HG03103 (cell line): ENCODE measurements at regions not wholly inside any gene's neighbourhood (a gene's known extent, or its start where the extent isn't known, plus 50 kb on each side); places are given as distances from the start of the nearest gene placed in this dataset.

Experiments used
- ATAC-seq: cut with Tn5 transposase; IDR thresholded peaks from one replicate; pipeline ENCODE4 v1.9.1; 2021; ENCODE audit warnings: low read depth; ENCODE audit not compliant: unreplicated experiment

DNA sequence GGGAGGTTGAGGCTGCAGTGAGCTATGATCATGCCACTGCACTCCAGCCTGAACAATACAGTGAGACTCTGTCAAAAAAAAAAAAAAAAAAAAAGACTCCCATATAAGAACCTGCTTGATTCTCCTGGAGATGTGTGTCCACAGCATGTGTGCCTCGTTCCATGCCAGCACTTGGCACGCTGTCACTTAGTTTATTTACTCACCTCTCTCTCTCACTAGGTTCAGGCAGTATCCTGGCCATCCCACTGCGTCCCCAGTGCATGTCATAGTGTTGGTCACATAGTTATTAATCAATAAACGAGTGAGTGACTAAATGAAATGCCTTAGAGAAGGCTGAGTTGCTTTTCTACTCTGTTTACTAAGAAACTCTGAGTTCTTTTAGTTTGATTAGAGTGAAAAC, 79.1 kb upstream of the GPR12 start:
- ATAC-seq, result no peak

GRCh38 chr13:26838821-26839220, 78.2 kb upstream of the GPR12 start:
- no peak for ATAC-seq

DNA sequence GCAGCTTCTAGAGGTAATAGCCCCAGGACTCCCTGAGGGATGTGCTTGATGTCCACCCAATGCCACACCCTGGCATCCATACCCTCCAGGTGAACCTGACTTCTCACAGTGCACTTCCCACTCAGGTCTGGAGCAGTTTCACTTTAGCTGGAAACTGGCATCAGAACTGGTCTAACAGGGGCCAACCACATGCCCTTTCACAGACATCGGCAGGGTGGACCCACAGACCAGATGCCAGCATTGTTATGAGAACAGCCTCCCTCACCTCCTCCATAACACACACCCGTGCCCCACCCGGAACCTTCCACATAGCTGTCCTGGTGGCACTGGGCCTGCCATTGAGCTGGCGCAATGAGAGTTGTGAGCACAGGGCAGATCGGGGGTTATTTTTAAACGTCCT, 77.4 kb upstream of the GPR12 start:
- no peak for ATAC-seq

DNA sequence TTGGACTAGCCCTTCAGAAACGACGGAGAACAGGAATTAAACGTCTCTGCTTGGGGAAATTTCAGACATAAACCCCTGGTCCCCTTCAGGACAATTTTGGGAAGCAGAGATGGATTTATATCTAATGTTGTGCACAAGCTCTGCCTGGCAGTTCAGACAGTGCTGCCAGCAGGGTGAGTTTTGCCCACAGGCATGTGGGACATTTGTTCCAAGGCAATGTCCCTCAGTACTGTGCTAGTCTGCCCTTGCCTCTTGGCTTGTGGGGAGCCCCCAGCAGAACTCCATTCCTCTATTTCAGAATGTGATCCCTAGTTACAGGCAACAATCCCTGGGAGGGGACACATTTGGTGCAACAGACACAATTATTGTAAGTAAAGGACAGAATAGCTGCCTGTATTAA, 76.5 kb upstream of the GPR12 start:
- no peak for ATAC-seq

- no peak for ATAC-seq
Measured at GRCh38 chr13:26836626-26837025, 76.0 kb upstream of the GPR12 start.

DNA sequence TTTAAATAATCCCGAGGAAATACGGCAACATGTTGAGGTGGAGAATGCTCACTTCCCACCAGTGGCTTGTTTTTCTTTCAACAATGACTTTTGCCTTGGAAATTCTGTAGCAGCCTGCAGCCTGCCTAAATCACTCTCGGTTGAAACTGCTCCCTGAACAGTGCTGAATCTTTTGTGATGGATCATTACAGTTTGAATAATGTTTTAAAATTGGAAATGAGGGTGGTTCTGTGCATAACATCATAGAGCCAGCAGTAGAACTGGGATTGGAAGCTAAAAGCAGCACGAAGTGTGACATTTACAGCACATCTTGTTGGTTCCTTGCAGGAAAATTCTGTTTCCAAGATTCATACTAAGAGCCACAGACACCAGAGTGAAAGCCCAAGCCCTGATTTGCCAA, 74.1 kb upstream of the GPR12 start:
- ATAC-seq, result no peak

- ATAC-seq, result no peak
Measured at GRCh38 chr13:26831336-26831908, 70.8 kb upstream of the GPR12 start.

DNA sequence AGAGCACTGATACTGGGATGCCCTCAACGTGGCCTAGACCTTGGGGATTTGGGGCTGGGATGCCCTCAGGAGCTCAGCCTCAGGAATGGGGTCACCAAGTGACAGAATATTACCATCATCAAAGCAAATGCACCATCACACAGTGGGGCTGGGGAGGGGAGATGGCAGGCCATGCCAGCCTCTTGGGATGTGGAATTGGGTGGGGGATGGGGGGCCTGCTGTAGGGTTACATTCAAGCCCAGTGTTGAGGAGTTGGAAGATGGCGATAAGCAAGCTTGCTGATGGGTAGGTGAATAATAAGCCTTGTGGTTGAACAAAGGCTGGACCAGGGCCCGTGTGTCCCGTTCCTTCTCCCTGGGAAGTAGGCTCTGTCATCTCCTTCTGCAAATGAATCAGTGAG, 69.1 kb upstream of the GPR12 start:
- ATAC-seq, result no peak

DNA sequence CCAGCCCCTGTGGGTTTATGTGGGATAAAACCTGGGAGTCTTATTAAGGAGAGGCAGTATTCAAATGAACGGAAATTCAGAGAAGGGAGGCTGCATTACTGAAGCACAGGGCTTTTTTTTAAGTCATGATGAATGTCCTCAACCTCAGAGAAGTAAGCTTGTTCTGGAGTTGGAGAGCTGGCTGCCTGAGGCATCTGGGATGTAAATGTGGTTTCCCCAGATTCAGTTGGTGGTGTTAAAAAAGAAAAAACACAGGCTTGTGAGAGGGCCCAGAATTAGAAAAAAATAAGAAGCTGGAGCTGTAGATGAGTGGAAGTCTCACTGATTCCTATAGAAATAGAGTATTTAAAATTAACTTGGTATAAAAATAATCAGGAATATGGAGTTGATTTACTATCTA, 64.0 kb upstream of the GPR12 start:
- ATAC-seq, result no peak

GRCh38 chr13:26822146-26822545, 61.6 kb upstream of the GPR12 start:
- ATAC-seq, result no peak

GRCh38 chr13:26821672-26822071, 61.1 kb upstream of the GPR12 start:
- no peak for ATAC-seq

DNA sequence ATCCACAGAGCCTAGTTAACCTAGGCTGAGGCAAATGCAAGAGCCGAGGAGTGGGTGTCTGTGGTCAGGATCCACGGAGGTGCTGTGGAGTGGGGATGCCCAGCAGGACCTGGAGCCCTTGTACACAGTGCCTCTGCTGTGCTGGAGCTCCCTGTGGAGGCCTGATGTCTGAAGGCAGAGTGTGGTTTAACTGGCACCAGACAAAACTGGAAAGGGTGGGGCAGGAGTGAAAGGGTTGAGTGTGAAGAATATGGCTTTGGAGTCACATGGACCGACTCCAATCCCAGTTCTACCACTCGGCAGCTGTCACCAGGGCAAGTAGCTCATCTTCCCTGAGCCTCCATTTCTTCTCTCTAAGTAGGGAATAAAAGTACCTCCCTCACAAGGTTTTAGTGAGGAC, 60.3 kb upstream of the GPR12 start:
- no peak for ATAC-seq

DNA sequence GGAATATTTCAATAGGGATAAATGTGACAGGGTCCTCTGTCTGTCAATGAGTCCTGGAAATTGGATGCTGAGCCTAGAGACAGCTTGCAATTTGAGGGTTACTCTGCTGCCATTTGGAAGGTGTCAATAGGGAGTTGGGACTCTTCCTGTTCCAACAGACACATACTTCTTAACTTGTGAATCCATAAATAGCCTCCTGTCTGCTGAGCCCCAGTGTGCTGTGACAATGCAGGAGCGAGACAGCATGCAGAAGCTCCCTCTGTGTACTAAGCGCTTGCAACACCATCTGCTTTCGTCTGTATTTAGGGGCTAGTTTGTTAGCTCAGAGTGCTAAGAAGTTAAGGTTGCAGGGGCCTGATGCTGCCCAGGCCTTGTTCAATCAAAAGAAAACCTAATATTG, 58.5 kb upstream of the GPR12 start:
- no peak for ATAC-seq

- ATAC-seq, result no peak
Measured at GRCh38 chr13:26816881-26817280, 56.3 kb upstream of the GPR12 start.

DNA sequence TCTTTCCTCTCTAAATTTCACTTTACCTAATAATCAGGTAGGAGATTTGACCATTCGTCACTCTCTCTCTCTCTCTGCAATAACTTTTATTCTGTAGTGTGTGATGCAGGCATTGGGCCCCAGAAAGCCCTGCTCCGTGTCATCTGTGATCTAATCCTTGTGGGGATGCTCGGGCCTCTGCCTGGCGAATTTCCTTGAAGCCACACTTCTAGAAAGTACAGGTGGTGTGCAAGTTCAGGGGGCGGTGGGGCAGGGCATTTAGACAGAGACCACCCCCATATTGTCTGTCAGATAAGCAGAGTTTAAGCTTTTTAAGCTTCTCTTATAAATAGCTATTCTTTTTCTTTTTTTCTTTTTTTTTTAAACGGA, 53.4 kb upstream of the GPR12 start:
- no peak for ATAC-seq

GRCh38 chr13:26813321-26813979, 52.9 kb upstream of the GPR12 start:
- no peak for ATAC-seq

DNA sequence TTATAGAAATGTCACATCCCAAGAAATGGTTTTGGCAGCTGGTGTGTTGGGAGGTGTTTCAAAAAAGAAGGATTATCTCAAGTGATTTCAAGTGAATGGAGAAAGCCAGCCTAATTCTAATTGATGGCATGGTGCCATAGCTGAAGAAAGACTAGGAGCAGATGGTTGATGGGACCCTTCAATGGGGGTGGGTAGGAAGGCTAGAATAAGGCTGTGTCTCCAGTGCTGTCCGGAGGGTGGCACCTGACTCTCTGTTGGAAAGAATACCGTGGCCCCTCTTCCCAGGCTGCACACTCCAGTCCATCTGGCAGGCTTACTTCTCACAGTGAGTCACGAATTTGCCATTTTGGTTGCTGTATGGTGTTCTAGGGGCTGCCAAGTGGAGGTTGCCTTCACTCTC, 51.0 kb upstream of the GPR12 start:
- no peak for ATAC-seq
